Right renal cortex interstitium (tissue), 3 donors: ENCODE measurements at regions not wholly inside any gene's neighbourhood (a gene's known extent, or its start where the extent isn't known, plus 50 kb on each side); places are given as distances from the start of the nearest gene placed in this dataset.

Source experiments
- DNase-seq, 3 donors: peaks; one replicate each; pipeline ENCODE4 v3.0.0-alpha.2; 2013; ENCODE audit warnings: low read depth in 3 of 3, low spot score in 2 of 3

DNA sequence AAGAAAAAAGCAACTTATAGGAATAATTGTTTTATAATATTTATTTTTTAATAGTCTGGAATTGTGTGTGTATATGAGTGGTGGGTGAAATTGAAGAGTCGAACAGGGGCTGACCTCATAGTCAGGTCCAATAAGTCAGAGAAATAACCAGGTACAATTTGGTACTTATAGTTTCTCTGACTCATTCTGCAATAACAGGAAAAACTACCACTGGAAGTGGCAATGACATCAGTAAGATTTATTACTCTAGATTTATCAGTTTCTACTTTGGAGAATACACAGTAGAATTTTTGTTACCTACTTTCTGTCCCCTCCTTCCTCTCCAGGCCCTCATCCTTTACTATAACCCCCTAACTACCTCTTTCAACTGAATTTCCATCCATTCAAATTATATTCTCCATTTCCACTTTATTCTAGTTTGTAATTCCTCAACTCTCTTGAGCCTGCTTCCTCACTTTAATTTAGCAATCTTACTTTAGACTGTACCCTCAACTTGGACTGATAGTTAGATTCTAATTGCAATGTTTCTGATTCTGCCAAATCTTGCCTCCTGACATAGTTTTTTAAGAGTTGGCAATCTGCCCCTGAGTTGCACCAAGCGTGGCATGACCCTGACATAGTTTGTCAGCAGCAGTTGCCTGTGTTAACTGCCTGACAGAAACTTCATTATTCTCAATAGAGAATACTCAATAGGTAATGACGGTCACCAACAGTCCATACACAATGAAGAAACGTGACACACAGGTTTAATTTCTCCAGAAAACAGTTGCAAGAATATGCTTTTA is 475.3 kb upstream of the RIOK2 start:
- DNase-seq, result no peak

DNA sequence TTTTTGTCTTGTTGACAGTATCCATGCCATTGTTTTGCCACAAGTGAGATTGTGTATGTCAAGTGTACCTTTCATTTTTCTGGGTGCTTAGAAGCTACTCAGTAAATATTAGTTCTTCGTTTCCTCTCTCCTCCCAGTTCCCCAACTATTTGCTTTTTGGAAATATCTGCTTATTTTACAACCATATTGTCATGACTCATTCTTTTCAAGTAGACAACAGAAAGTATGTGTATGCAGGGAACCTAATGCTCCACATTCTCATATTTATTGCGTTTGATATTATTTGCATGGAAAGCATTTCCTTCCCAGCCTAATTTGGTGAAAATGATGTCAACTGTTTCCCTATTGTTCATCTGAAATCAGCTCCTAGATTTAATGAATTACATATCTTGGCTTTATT is 483.7 kb upstream of the RIOK2 start:
- no peak for DNase-seq

GRCh38 chr5:97670447-97670846 is 487.4 kb upstream of the RIOK2 start:
- DNase-seq, result no peak

- no peak for DNase-seq
These were observed 493.6 kb upstream of the RIOK2 start for GRCh38 chr5:97676608-97677007.

- no peak for DNase-seq
These were observed 511.0 kb upstream of the RIOK2 start for GRCh38 chr5:97694091-97694490.

- no peak for DNase-seq
These were observed 531.4 kb upstream of the RIOK2 start for GRCh38 chr5:97714424-97714823.

- no peak for DNase-seq
These were observed 543.1 kb upstream of the RIOK2 start for GRCh38 chr5:97726106-97726505.

GRCh38 chr5:97728920-97729319 is 545.9 kb upstream of the RIOK2 start:
- DNase-seq, result no peak

GRCh38 chr5:97729938-97730337 is 546.9 kb upstream of the RIOK2 start:
- DNase-seq, result no peak

DNA sequence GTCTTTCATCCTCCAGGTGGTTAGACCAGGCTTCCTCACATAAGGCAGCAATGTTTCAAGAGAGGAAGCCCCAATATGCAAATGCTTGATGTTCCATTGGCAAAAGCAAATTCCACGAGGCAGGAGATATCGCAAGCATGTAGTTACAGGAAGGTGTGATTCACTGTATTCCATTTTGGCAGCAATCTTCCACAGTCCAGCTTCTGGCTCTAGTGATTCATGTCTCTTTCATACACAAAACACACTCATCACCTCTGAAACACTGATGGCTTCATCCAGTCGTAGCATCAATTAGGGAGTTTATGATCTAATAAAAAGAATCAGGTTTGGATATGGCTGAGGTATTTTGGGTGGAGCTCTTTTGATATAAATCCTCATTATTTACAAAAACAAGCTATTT is 552.2 kb upstream of the RIOK2 start:
- no peak for DNase-seq

- DNase-seq, result no peak
These were observed 554.6 kb upstream of the RIOK2 start for GRCh38 chr5:97737608-97738007.

GRCh38 chr5:97745817-97746216 is 562.8 kb upstream of the RIOK2 start:
- DNase-seq, result no peak

- DNase-seq, result no peak
These were observed 567.5 kb upstream of the RIOK2 start for GRCh38 chr5:97750576-97750975.

DNA sequence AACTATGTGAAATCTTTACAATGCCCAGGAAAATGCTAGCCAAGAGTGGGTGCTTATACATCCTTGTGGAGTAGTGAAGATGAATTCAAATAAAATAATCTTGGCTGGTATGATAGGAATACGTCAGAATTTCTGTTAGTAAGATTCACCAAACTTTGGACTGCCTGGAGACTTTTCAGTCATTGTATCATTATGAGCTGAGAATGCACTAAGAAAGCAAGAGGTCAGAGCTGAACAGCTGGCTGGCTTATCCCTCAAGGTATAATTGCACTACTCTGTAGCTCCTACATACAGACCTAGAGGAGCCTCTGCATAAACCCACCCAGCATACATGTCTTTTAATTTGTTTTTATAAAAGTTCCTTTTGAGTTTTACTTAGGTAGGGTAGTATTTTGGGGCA is 568.5 kb upstream of the RIOK2 start:
- DNase-seq, result no peak

DNA sequence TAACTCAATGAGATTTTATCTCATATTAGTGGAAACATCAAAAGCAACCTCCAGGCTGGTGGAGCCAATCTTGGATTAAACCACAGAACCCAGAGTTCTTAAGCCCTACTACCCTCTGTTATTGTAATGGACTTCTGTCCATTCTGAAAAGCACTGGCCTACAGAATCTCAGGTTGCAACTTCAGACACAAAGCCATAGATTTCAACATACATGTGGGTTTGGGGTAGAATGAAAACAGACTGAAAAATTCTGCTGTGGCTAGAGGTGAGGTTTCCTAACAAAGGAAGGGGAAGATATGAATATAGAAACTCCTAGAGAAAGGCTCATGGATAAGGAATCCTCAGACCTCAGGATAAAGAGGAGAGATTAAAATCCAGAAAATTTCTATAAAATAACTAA is 569.8 kb upstream of the RIOK2 start:
- DNase-seq, result no peak

- DNase-seq, result no peak
These were observed 579.4 kb upstream of the RIOK2 start for GRCh38 chr5:97762483-97762882.

DNA sequence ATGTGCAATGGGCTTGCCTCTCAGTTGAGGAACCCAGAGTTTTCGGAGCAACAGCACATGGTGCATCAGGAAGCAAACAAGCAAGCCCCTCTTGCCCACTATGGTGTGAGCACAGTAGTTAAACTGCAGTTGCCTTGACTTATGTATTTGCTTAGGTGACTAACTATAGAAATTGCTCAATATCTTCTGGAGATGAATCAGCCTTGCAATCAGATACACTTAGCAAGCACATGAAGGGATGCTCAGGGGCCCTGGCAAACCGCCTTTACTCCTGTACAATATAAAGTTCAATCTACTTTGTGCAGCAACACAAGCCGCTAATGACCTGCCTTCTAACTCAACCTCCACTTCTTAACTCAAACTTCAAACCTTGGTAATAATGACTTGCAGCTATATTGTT is 581.7 kb upstream of the RIOK2 start:
- DNase-seq, result no peak

DNA sequence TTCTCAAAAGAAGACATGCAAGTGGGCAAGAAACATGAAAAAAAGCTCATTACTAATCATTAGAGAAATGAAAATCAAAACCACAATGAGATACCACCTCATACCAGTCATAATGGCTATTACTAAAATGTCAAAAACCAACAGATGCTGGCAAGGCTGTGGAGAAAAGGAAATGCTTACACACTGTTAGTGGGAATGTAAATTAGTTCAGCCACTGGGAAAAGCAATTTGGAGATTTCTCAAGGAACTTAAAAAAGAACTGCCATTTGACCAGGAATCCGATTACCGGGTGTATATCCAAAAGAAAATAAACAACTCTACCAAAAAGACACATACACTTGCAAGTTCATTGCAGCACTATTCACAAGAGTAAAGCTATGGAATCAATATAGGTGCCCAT is 595.4 kb upstream of the RIOK2 start:
- DNase-seq, result no peak

GRCh38 chr5:97788369-97788768 is 605.3 kb upstream of the RIOK2 start:
- no peak for DNase-seq

DNA sequence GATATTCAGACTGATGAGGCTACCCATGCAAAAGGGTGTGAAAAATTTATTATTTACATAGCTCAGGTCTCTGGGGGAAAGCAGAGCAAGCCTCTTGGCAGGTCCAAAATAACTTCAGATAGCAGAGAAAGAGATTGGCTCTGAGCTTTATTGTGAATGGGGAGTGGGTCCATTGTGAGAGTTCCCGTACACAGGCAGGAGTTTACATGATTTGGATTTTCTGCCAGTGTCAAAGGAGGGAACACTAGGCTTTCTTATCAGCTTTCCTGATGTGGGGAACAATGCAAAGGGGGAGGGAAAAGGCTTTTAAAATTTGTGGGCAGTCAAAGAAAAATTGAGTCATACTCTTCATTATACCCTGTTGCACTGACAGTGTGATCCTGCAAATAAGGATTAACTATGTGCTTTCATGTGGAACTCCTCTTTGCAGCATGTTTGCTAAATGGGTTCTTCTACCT is 615.0 kb upstream of the RIOK2 start:
- no peak for DNase-seq

DNA sequence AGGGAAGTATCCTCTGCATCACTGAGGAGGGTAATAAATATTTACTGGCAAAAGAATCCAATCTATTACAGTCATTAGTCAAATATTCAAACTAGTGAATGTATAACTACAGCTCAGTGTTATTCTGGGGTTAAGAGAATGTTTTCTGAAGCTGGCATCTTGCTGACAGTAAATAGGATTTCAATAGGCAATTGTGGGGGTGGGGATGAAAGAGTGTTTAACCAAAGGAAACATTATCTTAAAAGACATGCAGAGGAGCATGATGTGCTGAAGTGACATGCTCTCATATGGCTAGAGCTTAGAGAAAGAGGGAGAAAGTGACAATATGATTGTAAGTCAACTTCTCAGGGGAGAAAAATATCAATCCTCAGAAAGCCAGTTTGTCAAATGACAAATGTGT is 618.4 kb upstream of the RIOK2 start:
- no peak for DNase-seq

DNA sequence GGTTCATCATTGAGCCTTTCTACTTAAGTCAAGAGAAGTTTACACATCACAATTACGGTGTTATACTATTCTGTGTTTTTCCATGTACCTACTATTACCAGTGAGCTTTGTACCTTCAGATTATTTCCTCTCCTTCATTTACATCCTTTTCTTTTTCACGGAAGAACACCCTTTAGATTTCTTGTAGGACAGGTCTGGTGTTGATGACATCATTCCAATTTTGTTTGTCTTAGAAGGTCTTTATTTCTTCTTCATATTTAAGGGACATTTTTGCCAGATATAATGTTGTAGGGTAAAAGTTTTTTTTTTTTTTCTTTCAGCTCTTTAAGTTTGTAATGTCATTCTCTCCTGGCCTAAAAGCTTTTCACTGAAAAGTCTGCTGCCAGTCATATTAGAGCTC is 637.1 kb upstream of the RIOK2 start:
- no peak for DNase-seq
